GM23248 (cell line): ENCODE measurements at regions not wholly inside any gene's neighbourhood (a gene's known extent, or its start where the extent isn't known, plus 50 kb on each side); places are given as distances from the start of the nearest gene placed in this dataset.

Experiments used
- DNase-seq: peaks from one replicate; pipeline ENCODE4 v3.0.0-alpha.2; 2015
- H2AFZ ChIP-seq: fragments of 200-600 bp; sonication (generic); 2 replicates; pipeline ENCODE4 v1.6.1; 2016; ENCODE audit warnings: antibody characterized with exemption
- H3F3A ChIP-seq: fragments of 200-600 bp; sonication (generic); 2 replicates; pipeline ENCODE4 v1.6.1; 2016; ENCODE audit warnings: mild to moderate bottlenecking, antibody characterized with exemption, mixed run types; ENCODE audit not compliant: insufficient read depth
- H3K27ac ChIP-seq: fragments of 200-600 bp; sonication (generic); 2 replicates; pipeline ENCODE4 v1.5.1; 2016; ENCODE audit warnings: mild to moderate bottlenecking
- H3K27me3 ChIP-seq: fragments of 200-600 bp; sonication (generic); replicated peaks from 2 replicates; pipeline ENCODE4 v1.6.1; 2016; ENCODE audit warnings: mild to moderate bottlenecking; ENCODE audit not compliant: insufficient read depth
- H3K36me3 ChIP-seq: fragments of 200-600 bp; sonication (generic); 2 replicates; pipeline ENCODE4 v1.6.1; 2016; ENCODE audit warnings: low read depth, mild to moderate bottlenecking
- H3K4me1 ChIP-seq: fragments of 200-600 bp; sonication (generic); 2 replicates; pipeline ENCODE4 v1.6.1; 2016; ENCODE audit warnings: mild to moderate bottlenecking; ENCODE audit not compliant: insufficient read depth
- H3K4me2 ChIP-seq: fragments of 200-600 bp; sonication (generic); one replicate; pipeline ENCODE4 v1.6.1; 2016; ENCODE audit warnings: mild to moderate bottlenecking; ENCODE audit not compliant: unreplicated experiment
- H3K4me3 ChIP-seq: fragments of 200-600 bp; sonication (generic); 2 replicates; pipeline ENCODE4 v1.5.1; 2016; ENCODE audit warnings: mild to moderate bottlenecking
- H3K79me2 ChIP-seq: fragments of 200-600 bp; sonication (generic); 2 replicates; pipeline ENCODE4 v1.6.1; 2016; ENCODE audit warnings: mild to moderate bottlenecking; ENCODE audit not compliant: insufficient read depth
- H3K9ac ChIP-seq: fragments of 200-600 bp; sonication (generic); 2 replicates; pipeline ENCODE4 v1.6.1; 2016; ENCODE audit warnings: mild to moderate bottlenecking
- H3K9me2 ChIP-seq: fragments of 200-600 bp; sonication (generic); 2 replicates; pipeline ENCODE4 v1.6.1; 2016; ENCODE audit warnings: mixed run types, mild to moderate bottlenecking, moderate library complexity; ENCODE audit not compliant: insufficient read depth
- H3K9me3 ChIP-seq: fragments of 200-600 bp; sonication (generic); one replicate; pipeline ENCODE4 v1.6.1; 2017; ENCODE audit warnings: low read depth
- H4K20me1 ChIP-seq: fragments of 200-600 bp; sonication (generic); 2 replicates; pipeline ENCODE4 v1.6.0; 2016; ENCODE audit not compliant: insufficient read depth
- EZH2 ChIP-seq: fragments of 200-600 bp; sonication (generic); IDR thresholded peaks from 2 replicates; pipeline ENCODE4 v1.6.1; 2018; ENCODE audit warnings: antibody characterized with exemption, mild to moderate bottlenecking; ENCODE audit not compliant: insufficient read depth, poor library complexity, severe bottlenecking
- EZH2phosphoT487 ChIP-seq: fragments of 200-600 bp; sonication (generic); IDR thresholded peaks from 2 replicates; pipeline ENCODE4 v1.6.1; 2018; ENCODE audit warnings: antibody characterized with exemption, moderate library complexity, mild to moderate bottlenecking, low read depth; ENCODE audit not compliant: insufficient read depth
- WGBS, 2 experiments: methylation state at CpG; one replicate each; pipeline ENCODE4 v1.1.6; 2015 to 2017; ENCODE audit warnings: low lambda C conversion rate in 2 of 2, low coverage in 1 of 2; ENCODE audit errors: missing lambda C conversion rate in 2 of 2; 5-methylcytosine and 5-hydroxymethylcytosine counted together
- in situ Hi-C: fragments of 300-500 bp; cut with MboI; formaldehyde crosslinking; loops from 2 replicates; pipeline ENCODE4 v1.15.0; 2020

- H3K9ac ChIP-seq, result no peak overlapping the region
- in situ Hi-C loops, result no loop called here
- no peaks in the 10 kb centered on the region for H3K9me3 ChIP-seq
- no peak overlapping the region for H3K27ac ChIP-seq
- no peaks in the 10 kb centered on the region for H3K9me2 ChIP-seq
- H3K4me1 ChIP-seq, result peaks cover 6% of the 10 kb centered on the region; the same call in 1 of the 2 replicates
- no peak overlapping the region for H3K4me2 ChIP-seq
- no peaks in the 10 kb centered on the region for H3K79me2 ChIP-seq
- TF ChIP-seq EZH2, result no peak
- TF ChIP-seq EZH2phosphoT487, result no peak
- H3F3A ChIP-seq, result no peaks in the 10 kb centered on the region
- H4K20me1 ChIP-seq, result no peaks in the 10 kb centered on the region
- H3K27me3 ChIP-seq, result no peaks in the 10 kb centered on the region
- 39 to 53% methylated on average over 3 of the region's 3 CpGs for WGBS, 2 experiments
- no peak overlapping the region for H3K4me3 ChIP-seq
- H2AFZ ChIP-seq, result no peak overlapping the region
- no peaks in the 10 kb centered on the region for H3K36me3 ChIP-seq
- no peak for DNase-seq
These were observed 700.7 kb downstream of the DIAPH3 start for GRCh38 chr13:59463023-59463422.

DNA sequence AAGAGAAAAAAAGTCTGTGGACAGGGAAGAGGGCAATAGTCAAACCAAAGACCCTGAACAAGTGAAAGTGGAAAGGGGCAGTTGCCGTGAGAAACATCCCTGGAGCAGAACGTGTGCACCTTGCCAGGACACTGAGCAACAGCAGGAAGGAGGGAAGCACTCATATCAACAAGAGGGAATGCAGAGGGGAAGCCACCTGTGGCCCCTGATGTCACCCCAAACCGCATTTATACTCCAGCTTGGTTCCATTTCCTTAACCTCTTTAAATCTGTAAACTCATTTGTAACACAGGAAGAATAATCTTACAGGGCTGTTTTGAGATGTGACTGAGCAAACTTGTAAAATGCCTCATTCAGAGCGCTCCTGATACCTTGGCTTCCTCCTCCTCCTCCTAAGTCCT lies 698.8 kb downstream of the DIAPH3 start:
- TF ChIP-seq EZH2phosphoT487 (no peak), EZH2 (no peak)

DNA sequence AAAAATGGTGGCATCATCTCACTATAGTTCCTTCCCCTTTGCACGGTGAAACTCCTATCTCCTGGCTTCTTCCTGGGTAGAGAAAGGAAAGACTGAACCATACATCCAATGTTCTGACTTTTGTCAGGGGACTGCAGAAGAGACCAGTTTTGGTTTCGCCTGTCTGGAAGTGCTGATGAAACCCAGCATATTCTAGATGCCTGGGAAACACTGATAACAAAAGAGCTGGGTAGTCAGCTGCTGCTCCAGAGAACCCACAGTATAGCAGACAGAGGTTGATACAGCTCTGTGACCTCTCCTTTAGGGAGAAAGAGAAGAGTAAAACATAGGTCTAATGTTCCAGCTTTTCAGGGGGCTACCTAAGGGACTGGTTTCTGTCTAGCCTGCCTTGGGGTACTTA lies 695.3 kb downstream of the DIAPH3 start:
- H3K36me3 ChIP-seq, result no peaks in the 10 kb centered on the region
- H3F3A ChIP-seq, result no peaks in the 10 kb centered on the region
- no peak for TF ChIP-seq EZH2phosphoT487
- TF ChIP-seq EZH2, result no peak
- no peak overlapping the region for H3K4me2 ChIP-seq
- DNase-seq, result no peak
- no peaks in the 10 kb centered on the region for H3K27me3 ChIP-seq
- no peaks in the 10 kb centered on the region for H4K20me1 ChIP-seq
- H2AFZ ChIP-seq, result no peak overlapping the region
- in situ Hi-C loops, result no loop called here
- H3K79me2 ChIP-seq, result no peaks in the 10 kb centered on the region
- H3K9ac ChIP-seq, result no peak overlapping the region
- H3K4me3 ChIP-seq, result no peak overlapping the region
- no peaks in the 10 kb centered on the region for H3K9me2 ChIP-seq
- WGBS, 2 experiments, result 7 to 16% methylated on average over 2 of the region's 2 CpGs
- no peak overlapping the region for H3K27ac ChIP-seq
- peaks cover 3% of the 10 kb centered on the region for H3K9me3 ChIP-seq
- H3K4me1 ChIP-seq, result no peaks in the 10 kb centered on the region

More for the DNA sequence above, 698.8 kb downstream of the DIAPH3 start:
- Histone ChIP-seq H3K4me3 (no peak overlapping the region), H2AFZ (no peak overlapping the region), H3K4me2 (no peak overlapping the region), H3K4me1 (no peaks in the 10 kb centered on the region), H3K79me2 (no peaks in the 10 kb centered on the region), H3K27me3 (no peaks in the 10 kb centered on the region), H3K9ac (no peak overlapping the region), H3K9me2 (no peaks in the 10 kb centered on the region), H4K20me1 (no peaks in the 10 kb centered on the region), H3K9me3 (no peaks in the 10 kb centered on the region), H3F3A (no peaks in the 10 kb centered on the region), H3K27ac (no peak overlapping the region), H3K36me3 (no peaks in the 10 kb centered on the region)
- in situ Hi-C loops, result no loop called here
- 8 to 13% methylated on average over 4 of the region's 4 CpGs for WGBS, 2 experiments
- DNase-seq, result no peak

DNA sequence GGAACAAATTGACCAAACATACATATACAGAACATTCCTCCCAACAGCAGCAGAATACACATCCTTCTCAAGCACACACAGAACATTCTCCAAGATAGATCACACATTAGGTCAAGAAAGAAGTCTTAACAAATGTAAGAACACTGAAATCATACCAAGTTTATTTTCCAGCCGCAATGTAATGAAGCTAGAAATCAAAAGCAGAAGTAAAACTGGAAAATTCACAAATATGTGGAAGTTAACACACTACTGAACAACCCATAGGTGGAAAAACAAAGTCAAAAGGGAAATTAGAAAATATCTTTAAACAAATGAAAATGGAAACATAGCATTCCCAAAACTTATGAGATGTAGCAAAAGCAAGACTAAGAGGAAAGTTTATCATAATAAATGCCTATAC lies 692.6 kb downstream of the DIAPH3 start:
- Histone ChIP-seq H3K27me3 (no peaks in the 10 kb centered on the region), H3K36me3 (no peaks in the 10 kb centered on the region), H3K27ac (no peak overlapping the region), H3K4me3 (no peak overlapping the region), H3K9me3 (peaks cover 3% of the 10 kb centered on the region), H4K20me1 (no peaks in the 10 kb centered on the region), H3K9ac (no peak overlapping the region), H3K9me2 (no peaks in the 10 kb centered on the region), H3K79me2 (no peaks in the 10 kb centered on the region), H2AFZ (no peak overlapping the region), H3K4me2 (no peak overlapping the region), H3F3A (no peaks in the 10 kb centered on the region), H3K4me1 (no peaks in the 10 kb centered on the region)
- 0% methylated on average over 1 of the region's 1 CpG for WGBS, 2 experiments
- in situ Hi-C loops, result no loop called here
- TF ChIP-seq EZH2phosphoT487 (no peak), EZH2 (no peak)
- no peak for DNase-seq

GRCh38 chr13:59472134-59472533 lies 691.6 kb downstream of the DIAPH3 start:
- Histone ChIP-seq H3K9me2 (no peaks in the 10 kb centered on the region), H3K4me3 (no peak overlapping the region), H3K4me2 (no peak overlapping the region), H3K9ac (no peak overlapping the region), H3K27ac (no peak overlapping the region), H3K36me3 (no peaks in the 10 kb centered on the region), H3K9me3 (peaks cover 3% of the 10 kb centered on the region), H3K4me1 (no peaks in the 10 kb centered on the region), H2AFZ (no peak overlapping the region), H3K79me2 (no peaks in the 10 kb centered on the region), H3F3A (no peaks in the 10 kb centered on the region), H4K20me1 (no peaks in the 10 kb centered on the region), H3K27me3 (no peaks in the 10 kb centered on the region)
- DNase-seq, result no peak
- TF ChIP-seq EZH2phosphoT487, result no peak
- TF ChIP-seq EZH2, result no peak
- in situ Hi-C loops, result no loop called here
